ENCODE measurements at regions not wholly inside any gene's neighbourhood (a gene's known extent, or its start where the extent isn't known, plus 50 kb on each side); places are given as distances from the start of the nearest gene placed in this dataset.
"Not testable (repeated sequence)": the region's sequence is repeated elsewhere in the genome, so short reads cannot be mapped to it uniquely, and the experiment has no call there.

GRCh38 chr6:2575236-2575635 is 175.5 kb downstream of the MYLK4 start:
- ATAC-seq: no peak
- CTCF ChIA-PET: no interaction called here
- no TSS peak for BruUV-seq (replicated peaks)

GRCh38 chr6:2569420-2569819 is 181.3 kb downstream of the MYLK4 start:
- H3K4me3 ChIP-seq (replicated peaks in 1 of 2; ENCODE audit: low read depth in 1 of 2, low read length in 2 of 2): not testable (repeated sequence)

More at GRCh38 chr6:2575236-2575635, 175.5 kb downstream of the MYLK4 start:
- intact Hi-C loops (cut with micrococcal nuclease): no loop called here
- Histone ChIP-seq H3K9me3 (ENCODE audit: control insufficient read depth in 1 of 2, insufficient read depth in 1 of 2, low read depth in 1 of 2, low read length in 2 of 2) (no peaks in the 10 kb centered on the region), H3K79me2 (ENCODE audit: insufficient read depth, low read length) (no peaks in the 10 kb centered on the region), H2AFZ (ENCODE audit: low read depth, low read length, poor library complexity, severe bottlenecking) (no peak overlapping the region), H3K4me3 (replicated peaks in 1 of 2; ENCODE audit: low read depth in 1 of 2, low read length in 2 of 2) (no peak overlapping the region), H3K9ac (ENCODE audit: low read length) (no peak overlapping the region), H3K27ac (ENCODE audit: low read depth, low read length) (no peak overlapping the region), H3K4me1 (ENCODE audit: control insufficient read depth in 1 of 2, insufficient read depth in 2 of 2, low read length in 2 of 2) (peaks cover 0 to 15% of the 10 kb centered on the region in 2 experiments; a peak in 2 of 4 replicates), H3K9me2 (ENCODE audit: insufficient read depth) (no peaks in the 10 kb centered on the region), H3K36me3 (ENCODE audit: control insufficient read depth in 1 of 2, insufficient read depth in 2 of 2, low read length in 2 of 2) (no peaks in the 10 kb centered on the region), H3K27me3 (ENCODE audit: insufficient read depth, low read length) (no peaks in the 10 kb centered on the region), H4K20me1 (ENCODE audit: insufficient read depth) (no peaks in the 10 kb centered on the region), H3K4me2 (ENCODE audit: low read length) (no peak overlapping the region)
- TF ChIP-seq ZBTB33 (IDR thresholded peaks at IDR 0.05; ENCODE audit: extremely low read depth, insufficient replicate concordance, low read length) (no peak), JUND (IDR thresholded peaks at IDR 0.05) (no peak), EZH2 (IDR thresholded peaks at IDR 0.05) (no peak), MAX (IDR thresholded peaks at IDR 0.05) (no peak), CEBPB (IDR thresholded peaks at IDR 0.05; ENCODE audit: low read depth) (no peak), CBX3 (IDR thresholded peaks at IDR 0.05; ENCODE audit: low read depth) (no peak), EGR1 (IDR thresholded peaks at IDR 0.05; ENCODE audit: low read depth) (no peak), FOSL1 (IDR thresholded peaks at IDR 0.05; ENCODE audit: low read depth) (no peak), ZNF274 (IDR thresholded peaks at IDR 0.05; ENCODE audit: low read depth, low read length) (no peak), EZH2phosphoT487 (IDR thresholded peaks at IDR 0.05; ENCODE audit: borderline replicate concordance) (no peak)
- ChIA-PET POLR2A (no interaction called here), RAD21 (ENCODE audit: low non-redundant PET in 1 of 2, low total read pairs in 2 of 2, uncharacterized antibody in 2 of 2, unreplicated experiment in 2 of 2) (no interaction called here)
- no peak for DNase-seq (ENCODE audit: low read depth, low spot score)

More at GRCh38 chr6:2569420-2569819, 181.3 kb downstream of the MYLK4 start:
- H3K27me3 ChIP-seq (ENCODE audit: insufficient read depth, low read length); H3K9me2 ChIP-seq (ENCODE audit: insufficient read depth); H3K4me1 ChIP-seq (ENCODE audit: control insufficient read depth in 1 of 2, insufficient read depth in 2 of 2, low read length in 2 of 2); H3K36me3 ChIP-seq (ENCODE audit: control insufficient read depth in 1 of 2, insufficient read depth in 2 of 2, low read length in 2 of 2); RAD21 ChIA-PET (ENCODE audit: low non-redundant PET in 1 of 2, low total read pairs in 2 of 2, uncharacterized antibody in 2 of 2, unreplicated experiment in 2 of 2); H3K9me3 ChIP-seq (ENCODE audit: control insufficient read depth in 1 of 2, insufficient read depth in 1 of 2, low read depth in 1 of 2, low read length in 2 of 2); intact Hi-C loops (cut with micrococcal nuclease); H3K9ac ChIP-seq (ENCODE audit: low read length); H3K4me2 ChIP-seq (ENCODE audit: low read length); H4K20me1 ChIP-seq (ENCODE audit: insufficient read depth); H3K79me2 ChIP-seq (ENCODE audit: insufficient read depth, low read length); CTCF ChIA-PET; H2AFZ ChIP-seq (ENCODE audit: low read depth, low read length, poor library complexity, severe bottlenecking); DNase-seq (ENCODE audit: low read depth, low spot score); POLR2A ChIA-PET; ATAC-seq; BruUV-seq (replicated peaks); H3K27ac ChIP-seq (ENCODE audit: low read depth, low read length): not testable (repeated sequence)

Data from HCT116 (cell line).